ENCODE measurements at regions not wholly inside any gene's neighbourhood (a gene's known extent, or its start where the extent isn't known, plus 50 kb on each side); places are given as distances from the start of the nearest gene placed in this dataset.

- H3K4ac ChIP-seq (ENCODE audit: low read depth in 1 of 2, low read length in 2 of 2) = peak overlapping the region; percentile 55 to 83
- no peaks in the 10 kb centered on the region for H3K36me3 ChIP-seq (ENCODE audit: control insufficient read depth in 1 of 2, insufficient read depth in 2 of 2, low read depth in 1 of 2, low read length in 2 of 2)
- H3K27ac ChIP-seq (ENCODE audit: low read length, poor library complexity, severe bottlenecking) = no peak overlapping the region
- WGBS = 63% methylated on average over 7 of the region's 8 CpGs
- H4K8ac ChIP-seq (ENCODE audit: low read length) = no peak overlapping the region
- H3K4me1 ChIP-seq (ENCODE audit: control insufficient read depth, insufficient read depth, low read depth, low read length) = peaks cover 2% of the 10 kb centered on the region
- peak overlapping the region; percentile 92 for H2BK120ac ChIP-seq (ENCODE audit: low read depth, low read length)
- H2BK12ac ChIP-seq (ENCODE audit: low read length in 2 of 2) = peak overlapping the region; percentile 65 to 94
- peak overlapping the region; percentile 81 to 94 for H3K18ac ChIP-seq (ENCODE audit: low read depth in 1 of 2, low read length in 2 of 2)
- no peak overlapping the region for H3K4me3 ChIP-seq (ENCODE audit: insufficient read depth in 1 of 2, low read depth in 1 of 2, low read length in 2 of 2)
- no peak overlapping the region for H2BK15ac ChIP-seq (ENCODE audit: low read depth, poor library complexity, severe bottlenecking)
- peak overlapping the region; percentile 73 for H4K91ac ChIP-seq (ENCODE audit: low read length)
- no peak overlapping the region for H2BK5ac ChIP-seq (ENCODE audit: low read depth, low read length, poor library complexity, severe bottlenecking)
- H3K23ac ChIP-seq (ENCODE audit: low read length in 2 of 2) = no peak overlapping the region
- peak; percentile 86 for DNase-seq
- H3K4me2 ChIP-seq (ENCODE audit: low read length, poor library complexity, severe bottlenecking) = no peak overlapping the region
- no peak overlapping the region for H3K14ac ChIP-seq (ENCODE audit: low read length in 2 of 2)
- peak overlapping the region; percentile 11 for H3K9ac ChIP-seq (ENCODE audit: low read length)
- H2AK5ac ChIP-seq (ENCODE audit: low read length, severe bottlenecking) = peak overlapping the region; percentile 2
- no peaks in the 10 kb centered on the region for H3K79me1 ChIP-seq (replicated peaks; ENCODE audit: low read length, poor library complexity, severe bottlenecking)
- no peaks in the 10 kb centered on the region for H3K27me3 ChIP-seq (ENCODE audit: control insufficient read depth in 1 of 2, insufficient read depth in 1 of 2, low read length in 2 of 2)
- H3K9me3 ChIP-seq (ENCODE audit: control insufficient read depth, low read length) = no peaks in the 10 kb centered on the region
- H2AFZ ChIP-seq (ENCODE audit: low read depth, low read length) = no peak overlapping the region
Measured at GRCh38 chr6:47097092-47097945, 55.2 kb upstream of the ADGRF1 start.

GRCh38 chr6:47096211-47096895, 54.2 kb upstream of the ADGRF1 start:
- Histone ChIP-seq H2AFZ (ENCODE audit: low read depth, low read length) (no peak overlapping the region), H2BK120ac (ENCODE audit: low read depth, low read length) (peak overlapping the region; percentile 92), H3K27me3 (ENCODE audit: control insufficient read depth in 1 of 2, insufficient read depth in 1 of 2, low read length in 2 of 2) (no peaks in the 10 kb centered on the region), H3K18ac (ENCODE audit: low read depth in 1 of 2, low read length in 2 of 2) (peak overlapping the region; percentile 81 to 92), H3K79me1 (replicated peaks; ENCODE audit: low read length, poor library complexity, severe bottlenecking) (no peaks in the 10 kb centered on the region), H3K36me3 (ENCODE audit: control insufficient read depth in 1 of 2, insufficient read depth in 2 of 2, low read depth in 1 of 2, low read length in 2 of 2) (no peaks in the 10 kb centered on the region), H3K23ac (ENCODE audit: low read length in 2 of 2) (no peak overlapping the region), H3K4me2 (ENCODE audit: low read length, poor library complexity, severe bottlenecking) (no peak overlapping the region), H3K27ac (ENCODE audit: low read length, poor library complexity, severe bottlenecking) (no peak overlapping the region), H4K8ac (ENCODE audit: low read length) (peak overlapping the region; percentile 93), H3K4me3 (ENCODE audit: insufficient read depth in 1 of 2, low read depth in 1 of 2, low read length in 2 of 2) (no peak overlapping the region), H3K9me3 (ENCODE audit: control insufficient read depth, low read length) (no peaks in the 10 kb centered on the region), H3K4ac (ENCODE audit: low read depth in 1 of 2, low read length in 2 of 2) (peak overlapping the region; percentile 89 to 96), H4K91ac (ENCODE audit: low read length) (peak overlapping the region; percentile 93), H3K4me1 (ENCODE audit: control insufficient read depth, insufficient read depth, low read depth, low read length) (peaks cover 2% of the 10 kb centered on the region), H3K9ac (ENCODE audit: low read length) (peak overlapping the region; percentile 10), H2AK5ac (ENCODE audit: low read length, severe bottlenecking) (peak overlapping the region; percentile 44), H3K14ac (ENCODE audit: low read length in 2 of 2) (no peak overlapping the region), H2BK15ac (ENCODE audit: low read depth, poor library complexity, severe bottlenecking) (no peak overlapping the region), H2BK12ac (ENCODE audit: low read length in 2 of 2) (peak overlapping the region; percentile 68 to 94), H2BK5ac (ENCODE audit: low read depth, low read length, poor library complexity, severe bottlenecking) (no peak overlapping the region)
- WGBS = 59% methylated on average over 9 of the region's 9 CpGs
- peak; percentile 60 for DNase-seq

GRCh38 chr6:47094241-47094925, 52.3 kb upstream of the ADGRF1 start:
- Histone ChIP-seq H2AK5ac (ENCODE audit: low read length, severe bottlenecking) (no peak overlapping the region), H3K36me3 (ENCODE audit: control insufficient read depth in 1 of 2, insufficient read depth in 2 of 2, low read depth in 1 of 2, low read length in 2 of 2) (no peaks in the 10 kb centered on the region), H3K14ac (ENCODE audit: low read length in 2 of 2) (peak overlapping the region in 1 of 2 experiments; percentile 35), H3K27me3 (ENCODE audit: control insufficient read depth in 1 of 2, insufficient read depth in 1 of 2, low read length in 2 of 2) (no peaks in the 10 kb centered on the region), H3K79me1 (replicated peaks; ENCODE audit: low read length, poor library complexity, severe bottlenecking) (no peaks in the 10 kb centered on the region), H2BK12ac (ENCODE audit: low read length in 2 of 2) (peak overlapping the region; percentile 65 to 93), H2AFZ (ENCODE audit: low read depth, low read length) (no peak overlapping the region), H3K4me2 (ENCODE audit: low read length, poor library complexity, severe bottlenecking) (no peak overlapping the region), H2BK15ac (ENCODE audit: low read depth, poor library complexity, severe bottlenecking) (peak overlapping the region; percentile 56), H3K4ac (ENCODE audit: low read depth in 1 of 2, low read length in 2 of 2) (peak overlapping the region; percentile 24 to 46), H2BK120ac (ENCODE audit: low read depth, low read length) (peak overlapping the region; percentile 42), H3K23ac (ENCODE audit: low read length in 2 of 2) (no peak overlapping the region), H3K4me3 (ENCODE audit: insufficient read depth in 1 of 2, low read depth in 1 of 2, low read length in 2 of 2) (no peak overlapping the region), H4K91ac (ENCODE audit: low read length) (peak overlapping the region; percentile 73), H2BK5ac (ENCODE audit: low read depth, low read length, poor library complexity, severe bottlenecking) (no peak overlapping the region), H3K9me3 (ENCODE audit: control insufficient read depth, low read length) (no peaks in the 10 kb centered on the region), H4K8ac (ENCODE audit: low read length) (peak overlapping the region; percentile 12), H3K4me1 (ENCODE audit: control insufficient read depth, insufficient read depth, low read depth, low read length) (peaks cover 2% of the 10 kb centered on the region), H3K9ac (ENCODE audit: low read length) (no peak overlapping the region), H3K18ac (ENCODE audit: low read depth in 1 of 2, low read length in 2 of 2) (peak overlapping the region; percentile 63 to 67), H3K27ac (ENCODE audit: low read length, poor library complexity, severe bottlenecking) (no peak overlapping the region)
- no peak for DNase-seq
- WGBS = 60% methylated on average over 3 of the region's 3 CpGs

GRCh38 chr6:47093169-47093568, 51.0 kb upstream of the ADGRF1 start:
- 92% methylated on average over 5 of the region's 5 CpGs for WGBS
- no peaks in the 10 kb centered on the region for H3K9me3 ChIP-seq (ENCODE audit: control insufficient read depth, low read length)
- no peak overlapping the region for H2BK15ac ChIP-seq (ENCODE audit: low read depth, poor library complexity, severe bottlenecking)
- H3K36me3 ChIP-seq (ENCODE audit: control insufficient read depth in 1 of 2, insufficient read depth in 2 of 2, low read depth in 1 of 2, low read length in 2 of 2) = no peaks in the 10 kb centered on the region
- H3K27ac ChIP-seq (ENCODE audit: low read length, poor library complexity, severe bottlenecking) = no peak overlapping the region
- no peak overlapping the region for H2AK5ac ChIP-seq (ENCODE audit: low read length, severe bottlenecking)
- H2BK5ac ChIP-seq (ENCODE audit: low read depth, low read length, poor library complexity, severe bottlenecking) = no peak overlapping the region
- no peak overlapping the region for H2AFZ ChIP-seq (ENCODE audit: low read depth, low read length)
- peak overlapping the region; percentile 39 for H4K91ac ChIP-seq (ENCODE audit: low read length)
- peaks cover 2% of the 10 kb centered on the region for H3K4me1 ChIP-seq (ENCODE audit: control insufficient read depth, insufficient read depth, low read depth, low read length)
- H3K23ac ChIP-seq (ENCODE audit: low read length in 2 of 2) = no peak overlapping the region
- H3K27me3 ChIP-seq (ENCODE audit: control insufficient read depth in 1 of 2, insufficient read depth in 1 of 2, low read length in 2 of 2) = no peaks in the 10 kb centered on the region
- H2BK12ac ChIP-seq (ENCODE audit: low read length in 2 of 2) = peak overlapping the region; percentile 34 to 51
- peak overlapping the region in 1 of 2 experiments; percentile 24 for H3K4ac ChIP-seq (ENCODE audit: low read depth in 1 of 2, low read length in 2 of 2)
- DNase-seq = no peak
- no peak overlapping the region for H3K9ac ChIP-seq (ENCODE audit: low read length)
- H3K14ac ChIP-seq (ENCODE audit: low read length in 2 of 2) = no peak overlapping the region
- H3K4me2 ChIP-seq (ENCODE audit: low read length, poor library complexity, severe bottlenecking) = no peak overlapping the region
- H4K8ac ChIP-seq (ENCODE audit: low read length) = no peak overlapping the region
- no peak overlapping the region for H3K4me3 ChIP-seq (ENCODE audit: insufficient read depth in 1 of 2, low read depth in 1 of 2, low read length in 2 of 2)
- H3K18ac ChIP-seq (ENCODE audit: low read depth in 1 of 2, low read length in 2 of 2) = peak overlapping the region; percentile 37 to 61
- no peaks in the 10 kb centered on the region for H3K79me1 ChIP-seq (replicated peaks; ENCODE audit: low read length, poor library complexity, severe bottlenecking)
- H2BK120ac ChIP-seq (ENCODE audit: low read depth, low read length) = peak overlapping the region; percentile 73
